GM19452 (cell line): ENCODE measurements at regions not wholly inside any gene's neighbourhood (a gene's known extent, or its start where the extent isn't known, plus 50 kb on each side); places are given as distances from the start of the nearest gene placed in this dataset.
"Not testable (repeated sequence)": the region's sequence is repeated elsewhere in the genome, so short reads cannot be mapped to it uniquely, and the experiment has no call there.

Source experiments
- ATAC-seq: cut with Tn5 transposase; IDR thresholded peaks from one replicate; pipeline ENCODE4 v1.9.1; 2021; ENCODE audit not compliant: unreplicated experiment

- ATAC-seq, result no peak
Observed at GRCh38 chr18:1393929-1394328, 489.3 kb downstream of the ADCYAP1 start.

DNA sequence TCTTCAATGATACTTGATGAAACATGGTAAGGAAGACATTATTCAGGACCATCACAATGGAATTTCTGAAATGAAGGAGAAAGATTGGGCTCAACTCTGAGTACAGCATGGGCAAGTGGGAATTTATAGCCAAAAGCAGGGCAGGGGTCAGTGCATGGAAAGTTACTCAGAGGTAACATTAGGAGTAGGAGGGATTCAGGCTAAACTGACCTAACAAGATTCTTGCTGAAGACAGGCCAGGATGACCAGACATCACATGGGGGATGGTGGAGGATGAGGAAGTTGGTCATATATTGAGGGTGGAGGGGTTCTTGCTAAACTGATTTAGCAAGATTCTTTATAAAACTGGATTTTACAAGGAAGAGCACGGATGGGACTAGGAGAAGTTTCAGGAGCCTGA is 489.8 kb downstream of the ADCYAP1 start:
- no peak for ATAC-seq

- ATAC-seq, result no peak
Observed at GRCh38 chr18:1394966-1395365, 490.3 kb downstream of the ADCYAP1 start.

- no peak for ATAC-seq
Observed at GRCh38 chr18:1408376-1408775, 503.7 kb downstream of the ADCYAP1 start.

DNA sequence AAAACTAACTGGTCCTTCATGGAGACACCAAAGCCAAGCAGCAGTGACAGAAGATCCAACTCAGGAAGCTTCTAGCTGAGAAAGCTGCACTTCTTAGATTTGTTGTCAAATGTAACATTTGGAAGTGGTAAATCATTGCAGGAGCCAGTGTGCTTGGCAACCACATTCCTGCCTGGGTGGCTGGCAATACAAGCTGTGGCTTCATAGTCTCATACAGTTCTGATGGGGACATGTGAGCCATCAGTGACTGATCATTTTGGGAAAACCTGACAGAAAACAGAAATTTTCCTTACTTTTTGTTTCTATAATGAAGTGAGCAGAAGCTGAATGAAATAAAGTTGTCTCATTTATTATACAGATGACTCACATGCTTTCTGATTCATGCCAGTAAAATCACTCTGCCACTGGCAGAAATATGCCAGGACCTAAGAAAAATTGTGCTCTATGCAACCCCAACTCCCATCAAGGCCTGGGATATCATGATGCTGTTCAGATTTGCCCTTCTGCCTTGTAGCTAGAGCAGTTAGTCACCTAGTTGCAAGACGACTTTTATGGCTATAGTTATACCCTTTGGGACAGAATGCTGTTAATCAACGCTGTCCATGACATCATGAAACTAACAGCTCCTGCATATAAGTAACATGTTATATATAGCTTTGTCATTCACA is 508.1 kb downstream of the ADCYAP1 start:
- ATAC-seq, result no peak

GRCh38 chr18:1413323-1413675 is 508.6 kb downstream of the ADCYAP1 start:
- no peak for ATAC-seq

GRCh38 chr18:1416074-1416473 is 511.4 kb downstream of the ADCYAP1 start:
- no peak for ATAC-seq

DNA sequence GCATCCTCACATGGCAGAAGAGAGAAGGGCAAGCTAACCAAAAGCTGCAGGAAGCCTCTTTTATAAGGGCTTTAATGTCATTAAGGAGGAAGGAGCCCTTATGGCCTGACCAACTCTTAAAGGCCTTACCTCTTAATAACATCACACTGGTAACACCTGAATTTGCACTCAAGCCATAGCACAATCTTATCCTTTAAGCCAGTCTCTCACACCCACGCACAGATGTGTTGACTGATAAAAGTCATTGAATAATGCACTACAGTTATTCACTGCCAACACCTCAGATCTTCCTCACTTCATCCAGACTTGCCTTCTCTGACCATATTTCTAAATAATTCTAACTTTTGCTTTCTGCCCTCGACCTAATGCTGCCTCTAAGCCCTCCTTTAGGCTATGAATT is 516.8 kb downstream of the ADCYAP1 start:
- no peak for ATAC-seq

DNA sequence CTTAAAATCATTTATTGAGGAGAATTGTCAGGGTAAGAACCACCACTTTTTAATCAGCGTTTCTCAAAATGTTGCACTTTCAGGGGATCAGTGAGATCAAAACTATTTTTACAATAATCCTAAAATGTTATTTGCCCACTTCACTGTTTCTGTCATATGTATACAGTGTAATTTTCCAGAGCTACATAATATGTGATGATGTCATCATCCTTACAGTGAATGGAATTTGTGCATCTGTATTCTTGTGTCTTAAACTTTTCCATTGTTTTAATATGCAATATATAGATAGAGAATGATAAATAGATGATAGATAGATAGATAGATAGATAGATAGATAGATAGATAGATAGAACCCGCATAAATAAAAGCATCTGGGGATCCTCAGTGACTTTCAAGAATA is 518.0 kb downstream of the ADCYAP1 start:
- no peak for ATAC-seq

GRCh38 chr18:1425679-1426078 is 521.0 kb downstream of the ADCYAP1 start:
- no peak for ATAC-seq

GRCh38 chr18:1435487-1435886 is 530.8 kb downstream of the ADCYAP1 start:
- no peak for ATAC-seq

- no peak for ATAC-seq
Observed at GRCh38 chr18:1436199-1436598, 531.5 kb downstream of the ADCYAP1 start.

DNA sequence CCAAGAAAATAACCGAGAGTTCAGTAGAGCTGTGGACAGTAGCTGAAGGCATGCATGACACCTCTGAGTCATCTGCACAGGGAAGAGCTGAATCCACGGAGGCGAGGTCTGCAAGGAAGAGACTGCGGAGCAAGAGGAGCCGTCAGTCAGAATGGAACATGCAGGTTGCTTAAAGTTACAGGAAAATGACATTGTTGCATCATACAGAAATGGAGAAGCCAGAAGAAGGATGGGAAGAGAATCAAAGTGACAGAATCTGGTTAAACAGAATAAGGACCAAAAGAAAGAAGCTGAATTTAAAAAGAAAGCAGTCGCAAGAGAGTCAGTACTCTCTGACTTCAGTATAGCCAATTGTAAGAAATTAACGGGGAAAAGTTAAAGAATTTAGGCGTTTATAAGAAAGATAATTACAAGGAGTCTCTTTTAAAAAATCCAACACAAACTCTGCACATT is 533.8 kb downstream of the ADCYAP1 start:
- ATAC-seq, result no peak

DNA sequence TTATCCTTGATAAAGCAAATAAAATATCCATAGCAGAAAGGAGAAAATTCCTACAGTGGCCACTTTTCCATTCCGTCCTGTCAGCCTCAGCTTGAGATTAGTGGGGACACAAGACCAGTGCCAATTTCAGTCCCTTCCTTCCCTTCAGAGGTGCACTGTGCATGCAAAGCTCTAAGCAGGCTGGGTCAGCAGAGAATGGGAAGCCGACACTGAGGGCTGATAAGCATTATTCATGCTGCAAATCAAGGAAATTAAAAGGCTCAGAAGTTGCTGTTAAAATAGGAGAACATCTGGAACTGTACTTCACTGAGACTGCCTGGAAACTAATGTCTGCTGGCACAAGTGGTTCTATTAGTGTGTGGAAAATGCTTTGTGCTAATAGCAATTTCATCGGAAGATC is 534.3 kb downstream of the ADCYAP1 start:
- no peak for ATAC-seq

GRCh38 chr18:1444062-1444461 is 539.4 kb downstream of the ADCYAP1 start:
- ATAC-seq, result not testable (repeated sequence)

GRCh38 chr18:1446765-1447164 is 542.1 kb downstream of the ADCYAP1 start:
- no peak for ATAC-seq

GRCh38 chr18:1452821-1453220 is 548.1 kb downstream of the ADCYAP1 start:
- ATAC-seq, result no peak

DNA sequence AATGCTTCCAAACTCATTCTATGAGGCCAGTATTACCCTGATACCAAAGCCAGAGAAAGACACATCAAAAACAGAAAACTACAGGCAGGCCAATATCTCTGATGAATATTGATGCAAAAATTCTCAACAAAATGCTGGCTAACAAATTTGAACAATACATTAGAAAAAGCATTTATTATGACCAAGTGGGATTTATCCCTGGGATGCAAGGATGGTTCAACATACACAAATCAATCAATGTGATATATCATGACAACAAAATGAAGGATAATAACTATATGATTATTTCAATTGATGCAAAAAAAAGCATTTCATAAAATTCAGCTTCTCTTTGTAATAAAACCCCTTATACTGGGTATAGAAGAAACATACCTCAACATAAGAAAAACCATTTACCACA is 550.9 kb downstream of the ADCYAP1 start:
- ATAC-seq, result no peak

GRCh38 chr18:1458547-1458946 is 553.9 kb downstream of the ADCYAP1 start:
- ATAC-seq, result no peak

- ATAC-seq, result no peak
Observed at GRCh38 chr18:1463981-1464380, 559.3 kb downstream of the ADCYAP1 start.

- ATAC-seq, result no peak
Observed at GRCh38 chr18:1464444-1465217, 560.0 kb downstream of the ADCYAP1 start.

- ATAC-seq, result no peak
Observed at GRCh38 chr18:1466035-1466434, 561.4 kb downstream of the ADCYAP1 start.
